Amniotic epithelial cell (primary cell): ENCODE measurements at regions not wholly inside any gene's neighbourhood (a gene's known extent, or its start where the extent isn't known, plus 50 kb on each side); places are given as distances from the start of the nearest gene placed in this dataset.
"Not testable (repeated sequence)": the region's sequence is repeated elsewhere in the genome, so short reads cannot be mapped to it uniquely, and the experiment has no call there.

Experiments used
- DNase-seq: peaks from one replicate; pipeline ENCODE4 v3.0.0-alpha.2; 2010; ENCODE audit warnings: low read depth

DNA sequence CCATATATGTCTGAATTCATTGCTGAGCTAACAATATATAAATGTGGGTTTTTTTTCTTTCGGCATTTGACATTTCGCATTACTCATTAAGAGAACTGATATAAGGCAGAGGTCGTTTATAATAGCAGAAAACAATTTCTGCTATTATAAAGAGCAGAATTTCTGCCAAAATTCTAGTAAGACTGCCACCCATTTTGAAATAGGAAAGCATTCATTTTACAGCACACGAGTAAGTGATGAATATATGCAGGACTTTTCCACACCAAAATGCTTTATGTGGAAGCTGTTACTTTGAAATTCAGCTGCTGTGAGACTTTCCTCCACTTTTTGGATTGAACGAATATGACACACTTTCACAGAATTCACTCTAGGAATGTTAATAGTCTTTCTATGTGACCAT is 610.9 kb upstream of the MAN1A1 start:
- DNase-seq, result no peak

DNA sequence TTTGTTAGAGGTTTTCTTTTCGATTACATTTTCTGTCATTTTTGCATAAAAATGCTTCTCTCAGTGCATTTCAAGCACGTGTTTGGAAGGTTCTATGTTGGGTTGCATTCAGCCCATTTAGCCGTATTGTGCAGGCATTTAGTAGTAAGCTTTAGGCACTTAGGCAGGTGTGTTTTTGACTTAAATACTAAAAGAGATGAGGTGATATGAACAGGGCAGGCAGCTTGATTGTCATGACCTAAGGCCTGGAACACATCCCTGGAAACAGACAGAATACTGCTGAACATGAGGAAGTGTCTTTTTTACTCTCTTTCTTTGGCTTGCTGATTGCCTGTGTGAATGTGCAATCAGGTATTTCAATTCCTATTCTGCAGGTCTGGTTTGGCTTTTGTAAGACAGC is 610.5 kb upstream of the MAN1A1 start:
- no peak for DNase-seq

DNA sequence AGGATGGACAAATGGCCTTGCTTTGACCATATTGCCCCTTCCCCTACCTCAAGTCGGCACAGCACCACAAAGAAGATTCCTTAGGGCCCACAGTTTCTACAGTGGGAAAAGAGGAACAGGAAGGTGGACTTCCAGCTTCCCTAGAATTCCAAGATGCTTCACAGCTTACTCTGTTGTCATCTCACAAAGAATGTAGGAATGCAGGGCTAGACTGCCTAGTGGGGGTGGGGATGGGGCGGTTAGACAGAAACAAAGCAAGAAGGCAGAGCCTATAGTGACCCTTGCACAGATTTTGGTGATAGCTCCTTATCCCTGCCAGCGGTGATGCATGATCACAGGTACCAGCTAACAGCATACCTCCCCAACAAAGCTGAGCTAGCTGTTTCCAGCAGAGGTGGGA is 607.6 kb upstream of the MAN1A1 start:
- DNase-seq, result no peak

GRCh38 chr6:119952696-119953095 is 603.1 kb upstream of the MAN1A1 start:
- no peak for DNase-seq

- no peak for DNase-seq
These were observed 601.1 kb upstream of the MAN1A1 start for GRCh38 chr6:119950681-119951080.

GRCh38 chr6:119942078-119942752 is 592.7 kb upstream of the MAN1A1 start:
- DNase-seq, result no peak

GRCh38 chr6:119938752-119939151 is 589.2 kb upstream of the MAN1A1 start:
- no peak for DNase-seq

DNA sequence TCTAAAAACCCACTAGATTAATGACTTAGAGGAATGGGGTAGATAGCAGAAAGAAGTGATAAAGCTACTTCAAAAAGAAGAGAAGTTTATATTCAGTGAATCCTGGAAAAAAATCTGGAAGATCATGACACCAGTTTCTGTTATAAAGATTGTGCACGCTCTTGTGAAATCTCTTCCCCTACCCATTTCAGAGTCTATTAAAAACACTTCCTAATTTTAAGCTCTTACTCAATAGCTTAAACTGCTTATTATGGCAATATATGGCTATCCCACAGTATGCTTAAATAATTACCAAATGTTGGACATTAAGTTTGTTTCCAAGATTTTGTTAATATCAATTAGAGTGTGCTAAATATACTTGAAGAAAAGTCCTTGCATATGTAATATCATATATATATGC is 585.3 kb upstream of the MAN1A1 start:
- DNase-seq, result no peak

GRCh38 chr6:119929121-119929520 is 579.6 kb upstream of the MAN1A1 start:
- DNase-seq, result no peak

GRCh38 chr6:119924888-119925287 is 575.3 kb upstream of the MAN1A1 start:
- DNase-seq, result not testable (repeated sequence)

- DNase-seq, result no peak
These were observed 573.3 kb upstream of the MAN1A1 start for GRCh38 chr6:119922814-119923213.

GRCh38 chr6:119921491-119922010 is 572.0 kb upstream of the MAN1A1 start:
- no peak for DNase-seq

GRCh38 chr6:119917186-119917585 is 567.6 kb upstream of the MAN1A1 start:
- no peak for DNase-seq

GRCh38 chr6:119915971-119916370 is 566.4 kb upstream of the MAN1A1 start:
- peak; percentile 10 for DNase-seq

DNA sequence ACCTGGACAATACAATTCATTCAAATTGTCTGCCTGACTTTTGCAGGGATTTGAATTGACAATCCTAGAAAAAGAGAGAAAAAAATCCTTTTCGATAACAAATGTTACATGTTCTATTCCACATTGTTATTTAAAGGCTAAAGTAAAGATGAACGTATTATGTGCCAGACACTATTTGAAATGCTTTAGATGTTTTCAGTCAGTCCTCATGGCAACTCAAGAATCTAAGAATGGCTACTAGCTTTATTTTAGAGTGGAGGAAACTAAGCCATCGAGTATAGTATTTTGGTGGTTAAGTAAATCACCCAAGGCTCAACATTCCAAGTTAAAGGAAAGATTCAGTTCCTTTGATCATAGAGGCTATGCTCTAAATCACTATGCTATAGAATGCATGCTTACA is 558.6 kb upstream of the MAN1A1 start:
- DNase-seq, result no peak

GRCh38 chr6:119902681-119903080 is 553.1 kb upstream of the MAN1A1 start:
- DNase-seq, result no peak

DNA sequence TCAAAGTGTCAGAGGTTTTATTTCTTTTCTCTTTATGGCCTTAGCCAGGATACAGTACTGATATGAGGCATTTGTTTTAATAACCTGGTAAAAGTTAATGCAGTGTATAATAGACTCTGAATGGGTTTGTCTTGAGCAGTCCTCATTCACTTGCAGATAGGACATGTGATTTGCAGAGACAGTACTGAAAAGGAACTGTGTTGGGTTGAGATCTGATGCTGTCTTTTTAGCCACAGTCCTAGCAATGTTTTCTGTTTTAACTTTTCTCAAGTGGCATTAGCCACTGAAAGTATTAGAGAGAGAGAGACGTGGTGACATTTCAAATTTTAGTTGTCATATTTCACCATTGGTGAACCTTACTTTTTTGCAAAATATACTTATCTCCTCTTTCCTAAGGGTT is 547.2 kb upstream of the MAN1A1 start:
- no peak for DNase-seq

DNA sequence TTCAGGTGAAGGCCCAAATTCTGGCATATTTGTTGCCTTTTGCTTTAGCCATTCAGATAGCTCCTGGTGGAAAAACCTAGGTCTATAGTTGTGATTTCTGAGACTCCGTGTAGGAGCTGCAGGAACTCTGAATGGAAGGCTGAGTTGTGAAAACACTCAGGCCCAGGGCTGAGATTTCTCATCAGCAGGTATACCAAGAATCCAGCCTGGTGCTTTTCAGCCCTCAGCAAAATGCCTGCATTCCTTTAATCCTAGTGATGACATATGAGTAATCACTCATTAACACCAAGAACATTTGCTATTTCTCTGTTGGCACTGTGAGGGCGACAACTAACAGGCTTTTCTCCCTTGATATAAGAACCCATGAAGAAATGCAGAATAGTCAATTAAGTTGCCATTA is 546.1 kb upstream of the MAN1A1 start:
- DNase-seq, result no peak

DNA sequence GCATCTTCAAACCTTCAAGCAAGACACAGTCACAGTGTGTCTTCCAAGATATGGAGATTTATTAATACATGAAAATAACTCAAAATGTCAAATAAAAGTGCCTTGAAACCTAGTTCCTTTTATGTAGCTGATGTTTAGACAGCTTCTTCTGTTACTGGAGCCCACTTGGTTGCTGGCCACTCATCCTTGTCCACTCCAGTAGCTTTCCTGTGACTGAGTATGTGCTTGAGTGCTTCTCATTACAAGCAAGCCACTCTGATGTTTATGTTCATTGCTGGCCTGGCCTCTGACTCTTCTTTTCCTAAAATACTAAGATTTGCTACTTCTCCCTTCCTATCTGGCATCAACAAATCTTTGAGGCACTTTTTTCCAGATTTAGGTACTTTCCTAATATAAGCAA is 545.2 kb upstream of the MAN1A1 start:
- DNase-seq, result no peak

DNA sequence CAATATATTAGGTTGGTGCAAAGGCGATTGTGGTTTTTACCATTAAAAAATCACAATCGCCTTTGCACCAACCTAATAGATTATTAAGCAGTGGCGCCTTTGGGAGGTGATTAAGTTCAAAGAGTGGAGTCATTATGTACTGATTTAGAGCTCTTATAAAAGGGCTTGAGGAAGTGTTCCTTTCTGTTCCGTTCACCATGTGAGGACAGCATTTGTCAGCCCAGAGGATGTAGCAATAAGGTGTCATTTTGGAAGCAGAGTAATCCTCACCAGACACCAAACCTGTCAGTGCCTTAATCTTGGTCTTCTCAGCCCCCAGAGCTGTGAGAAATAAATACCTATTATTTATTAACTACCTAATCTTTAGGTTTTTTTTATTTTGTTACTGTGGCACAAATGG is 542.1 kb upstream of the MAN1A1 start:
- no peak for DNase-seq

DNA sequence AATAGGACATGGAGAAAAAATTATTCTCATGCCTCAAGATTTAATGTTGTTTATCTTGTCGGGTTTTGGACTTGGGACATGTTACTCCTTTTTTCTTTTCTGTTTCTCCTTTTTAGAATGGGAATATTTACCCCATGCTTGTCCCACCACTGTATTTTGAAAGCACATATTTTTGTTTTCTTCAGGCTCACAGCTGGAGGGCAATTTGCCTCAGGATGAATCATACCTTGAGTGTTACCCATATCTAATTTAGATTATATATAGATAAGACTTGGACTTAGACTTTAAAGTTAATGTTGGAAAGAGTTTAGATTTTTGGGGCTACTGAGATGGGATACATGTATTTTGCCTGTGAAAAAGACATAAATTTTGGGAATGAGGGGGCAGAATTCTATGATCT is 541.6 kb upstream of the MAN1A1 start:
- DNase-seq, result no peak

- DNase-seq, result no peak
These were observed 540.9 kb upstream of the MAN1A1 start for GRCh38 chr6:119890470-119890869.

DNA sequence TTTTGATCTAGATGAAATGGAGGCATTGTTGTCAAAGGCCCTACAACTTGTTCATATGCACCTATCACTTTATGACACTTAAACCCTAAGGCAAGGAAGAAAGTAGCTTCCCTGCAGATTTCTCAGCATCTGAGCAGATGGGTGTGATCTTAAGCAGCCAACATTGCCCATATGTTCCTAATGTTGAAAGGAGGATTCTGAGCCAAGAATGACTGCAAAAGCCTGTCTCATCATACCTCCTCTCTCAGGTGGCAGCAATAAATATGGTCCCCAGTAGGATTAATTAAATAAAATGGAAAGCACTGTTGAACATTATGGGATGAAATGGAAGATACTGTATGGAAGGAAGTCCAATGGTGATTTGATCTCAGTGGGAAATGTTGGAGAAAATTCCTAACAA is 538.1 kb upstream of the MAN1A1 start:
- DNase-seq, result no peak

DNA sequence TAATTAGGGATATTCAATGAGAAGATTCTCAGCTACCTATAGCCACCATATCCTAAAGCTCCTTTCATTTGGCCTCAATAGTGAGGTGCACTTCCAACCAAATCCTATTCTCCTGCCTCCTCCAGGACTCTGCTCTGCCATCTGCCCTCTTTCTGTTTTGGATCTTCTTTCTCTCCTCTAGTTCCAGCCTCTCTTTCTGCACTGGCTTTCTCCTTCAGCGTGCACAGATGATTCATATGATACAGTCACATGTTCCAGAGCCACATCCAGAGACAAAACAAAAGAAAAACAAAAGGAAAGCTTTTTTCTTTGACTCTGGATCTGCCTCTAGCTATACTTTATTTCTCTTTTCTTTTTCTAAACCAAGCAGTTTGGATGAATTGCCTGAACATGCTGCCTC is 531.9 kb upstream of the MAN1A1 start:
- DNase-seq, result peak; percentile 8
